ENCODE measurements at regions not wholly inside any gene's neighbourhood (a gene's known extent, or its start where the extent isn't known, plus 50 kb on each side); places are given as distances from the start of the nearest gene placed in this dataset.

DNA sequence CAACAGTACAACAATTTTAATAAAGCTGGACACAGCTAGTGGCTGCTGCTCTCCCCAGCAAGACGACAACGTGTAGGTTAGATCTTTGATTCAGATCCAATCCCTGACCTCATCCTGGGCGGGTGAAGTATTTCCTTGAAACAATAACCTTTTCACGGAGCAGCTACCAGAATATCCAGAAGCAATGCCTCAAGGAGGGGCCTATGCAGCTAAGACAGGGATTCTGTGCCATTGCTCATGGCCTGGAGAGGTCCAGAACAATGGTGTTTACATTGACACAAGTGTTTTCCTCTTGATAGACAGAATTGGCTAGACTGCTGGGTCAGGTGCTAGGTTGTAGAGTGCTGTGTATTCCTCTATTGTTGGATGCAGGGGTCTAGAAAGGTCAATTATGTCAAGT is 520.1 kb downstream of the BCL11A start:
- no peak for TF ChIP-seq CTCF (IDR thresholded peaks at IDR 0.05)
- TF ChIP-seq, protein P1, sequence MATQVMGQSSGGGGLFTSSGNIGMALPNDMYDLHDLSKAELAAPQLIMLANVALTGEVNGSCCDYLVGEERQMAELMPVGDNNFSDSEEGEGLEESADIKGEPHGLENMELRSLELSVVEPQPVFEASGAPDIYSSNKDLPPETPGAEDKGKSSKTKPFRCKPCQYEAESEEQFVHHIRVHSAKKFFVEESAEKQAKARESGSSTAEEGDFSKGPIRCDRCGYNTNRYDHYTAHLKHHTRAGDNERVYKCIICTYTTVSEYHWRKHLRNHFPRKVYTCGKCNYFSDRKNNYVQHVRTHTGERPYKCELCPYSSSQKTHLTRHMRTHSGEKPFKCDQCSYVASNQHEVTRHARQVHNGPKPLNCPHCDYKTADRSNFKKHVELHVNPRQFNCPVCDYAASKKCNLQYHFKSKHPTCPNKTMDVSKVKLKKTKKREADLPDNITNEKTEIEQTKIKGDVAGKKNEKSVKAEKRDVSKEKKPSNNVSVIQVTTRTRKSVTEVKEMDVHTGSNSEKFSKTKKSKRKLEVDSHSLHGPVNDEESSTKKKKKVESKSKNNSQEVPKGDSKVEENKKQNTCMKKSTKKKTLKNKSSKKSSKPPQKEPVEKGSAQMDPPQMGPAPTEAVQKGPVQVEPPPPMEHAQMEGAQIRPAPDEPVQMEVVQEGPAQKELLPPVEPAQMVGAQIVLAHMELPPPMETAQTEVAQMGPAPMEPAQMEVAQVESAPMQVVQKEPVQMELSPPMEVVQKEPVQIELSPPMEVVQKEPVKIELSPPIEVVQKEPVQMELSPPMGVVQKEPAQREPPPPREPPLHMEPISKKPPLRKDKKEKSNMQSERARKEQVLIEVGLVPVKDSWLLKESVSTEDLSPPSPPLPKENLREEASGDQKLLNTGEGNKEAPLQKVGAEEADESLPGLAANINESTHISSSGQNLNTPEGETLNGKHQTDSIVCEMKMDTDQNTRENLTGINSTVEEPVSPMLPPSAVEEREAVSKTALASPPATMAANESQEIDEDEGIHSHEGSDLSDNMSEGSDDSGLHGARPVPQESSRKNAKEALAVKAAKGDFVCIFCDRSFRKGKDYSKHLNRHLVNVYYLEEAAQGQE (IDR thresholded peaks at IDR 0.05; ENCODE audit: insufficient read depth in 1 of 2, low read depth in 2 of 2, low read length in 1 of 2), result no peak
- no peak for TF ChIP-seq SIN3A (IDR thresholded peaks at IDR 0.05; ENCODE audit: borderline replicate concordance, insufficient read depth, low read depth, low read length)
- no peak for TF ChIP-seq TCF7L2 (IDR thresholded peaks at IDR 0.05; ENCODE audit: low read depth, low read length)
